ENCODE measurements at regions not wholly inside any gene's neighbourhood (a gene's known extent, or its start where the extent isn't known, plus 50 kb on each side); places are given as distances from the start of the nearest gene placed in this dataset.

DNA sequence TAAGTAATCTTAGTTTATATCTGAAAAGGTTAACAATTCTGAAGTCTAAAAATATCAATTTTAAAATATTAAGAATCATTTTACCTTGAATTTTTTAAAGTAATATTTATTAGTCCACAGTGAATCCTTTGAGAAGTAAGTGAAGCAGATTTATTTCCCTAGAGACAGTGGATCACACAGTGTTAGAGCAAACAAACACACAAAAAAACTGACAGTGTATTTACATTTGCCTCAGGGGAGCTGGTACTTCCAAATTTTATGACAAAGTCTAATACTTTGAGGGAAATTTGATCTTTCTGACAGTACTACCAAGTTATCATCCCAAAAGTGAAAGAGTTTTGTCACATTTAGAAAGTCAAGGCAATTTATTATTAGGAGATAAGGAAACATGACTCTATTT lies 1750.6 kb upstream of the CDH9 start:
- DNase-seq (ENCODE audit: low read depth), result no peak

GRCh38 chr5:28780083-28780692 lies 1741.8 kb upstream of the CDH9 start:
- DNase-seq (ENCODE audit: low read depth), result no peak

- no peak for DNase-seq (ENCODE audit: low read depth)
Measured at GRCh38 chr5:28779161-28779754, 1740.9 kb upstream of the CDH9 start.

GRCh38 chr5:28770307-28770706 lies 1731.9 kb upstream of the CDH9 start:
- DNase-seq (ENCODE audit: low read depth), result no peak

- peak; percentile 18 for DNase-seq (ENCODE audit: low read depth)
Measured at GRCh38 chr5:28766565-28767158, 1728.3 kb upstream of the CDH9 start.

- no peak for DNase-seq (ENCODE audit: low read depth)
Measured at GRCh38 chr5:28751396-28751795, 1713.0 kb upstream of the CDH9 start.

GRCh38 chr5:28750251-28750650 lies 1711.9 kb upstream of the CDH9 start:
- DNase-seq (ENCODE audit: low read depth), result peak; percentile 3

- DNase-seq (ENCODE audit: low read depth), result no peak
Measured at GRCh38 chr5:28748446-28748845, 1710.1 kb upstream of the CDH9 start.

GRCh38 chr5:28743716-28744110 lies 1705.3 kb upstream of the CDH9 start:
- no peak for DNase-seq (ENCODE audit: low read depth)

- peak; percentile 14 for DNase-seq (ENCODE audit: low read depth)
Measured at GRCh38 chr5:28743025-28743715, 1704.8 kb upstream of the CDH9 start.

DNA sequence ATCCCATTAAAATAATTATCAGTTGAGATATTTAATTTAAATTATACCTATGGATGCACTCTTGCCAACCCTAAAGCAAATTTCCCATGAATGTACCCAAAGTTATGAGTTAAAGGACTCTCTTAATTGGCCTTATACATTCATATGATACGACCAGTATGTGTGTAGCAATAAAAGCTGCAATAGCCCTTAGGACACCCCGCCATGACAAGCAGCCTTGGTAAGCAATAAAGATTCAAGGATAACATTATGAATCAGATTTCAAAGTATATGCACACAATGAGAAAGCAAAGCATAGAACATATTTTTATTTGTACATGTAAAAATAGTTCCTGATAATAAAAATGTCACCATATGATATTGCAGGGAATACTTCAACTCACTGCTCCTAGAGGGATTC lies 1699.3 kb upstream of the CDH9 start:
- no peak for DNase-seq (ENCODE audit: low read depth)

GRCh38 chr5:28737222-28737621 lies 1698.8 kb upstream of the CDH9 start:
- no peak for DNase-seq (ENCODE audit: low read depth)

- no peak for DNase-seq (ENCODE audit: low read depth)
Measured at GRCh38 chr5:28734396-28734795, 1696.0 kb upstream of the CDH9 start.

DNA sequence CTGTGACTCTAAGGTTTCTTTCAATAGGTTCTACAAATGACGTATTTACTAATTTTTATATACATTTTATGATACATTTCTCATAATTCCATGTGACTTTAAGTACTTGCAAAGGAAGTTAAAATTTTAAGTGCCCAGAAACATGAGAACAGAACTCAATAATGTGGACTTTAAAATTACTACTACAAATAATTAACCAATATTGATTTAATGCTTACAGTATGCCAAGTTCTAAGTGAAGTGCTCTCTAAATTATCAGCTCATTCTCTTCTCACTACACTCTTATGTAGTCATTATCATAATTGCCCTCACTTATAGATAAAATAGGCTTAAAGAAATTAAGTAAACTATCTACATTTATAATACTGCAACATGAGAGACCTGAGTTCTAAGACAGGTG lies 1690.7 kb upstream of the CDH9 start:
- DNase-seq (ENCODE audit: low read depth), result no peak

DNA sequence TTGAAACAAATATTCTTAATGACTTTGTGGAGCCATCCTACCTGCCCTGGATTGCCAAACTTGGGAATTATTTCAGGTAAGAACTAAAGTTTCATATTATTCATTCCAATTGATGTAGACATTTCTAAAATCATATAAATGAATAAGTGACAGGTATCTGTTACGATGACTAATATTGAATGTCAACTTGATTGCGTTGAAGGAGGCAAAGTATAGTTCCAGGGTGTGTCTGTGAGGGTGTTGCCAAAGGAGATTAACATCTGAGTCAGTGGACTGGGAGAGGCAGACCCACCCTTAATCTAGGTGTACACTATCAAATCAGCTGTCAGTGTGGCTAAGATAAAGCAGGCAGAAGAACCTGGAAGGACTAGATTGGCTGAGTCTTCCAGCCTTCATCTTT lies 1688.4 kb upstream of the CDH9 start:
- DNase-seq (ENCODE audit: low read depth), result no peak

GRCh38 chr5:28725001-28725400 lies 1686.6 kb upstream of the CDH9 start:
- DNase-seq (ENCODE audit: low read depth), result no peak

DNA sequence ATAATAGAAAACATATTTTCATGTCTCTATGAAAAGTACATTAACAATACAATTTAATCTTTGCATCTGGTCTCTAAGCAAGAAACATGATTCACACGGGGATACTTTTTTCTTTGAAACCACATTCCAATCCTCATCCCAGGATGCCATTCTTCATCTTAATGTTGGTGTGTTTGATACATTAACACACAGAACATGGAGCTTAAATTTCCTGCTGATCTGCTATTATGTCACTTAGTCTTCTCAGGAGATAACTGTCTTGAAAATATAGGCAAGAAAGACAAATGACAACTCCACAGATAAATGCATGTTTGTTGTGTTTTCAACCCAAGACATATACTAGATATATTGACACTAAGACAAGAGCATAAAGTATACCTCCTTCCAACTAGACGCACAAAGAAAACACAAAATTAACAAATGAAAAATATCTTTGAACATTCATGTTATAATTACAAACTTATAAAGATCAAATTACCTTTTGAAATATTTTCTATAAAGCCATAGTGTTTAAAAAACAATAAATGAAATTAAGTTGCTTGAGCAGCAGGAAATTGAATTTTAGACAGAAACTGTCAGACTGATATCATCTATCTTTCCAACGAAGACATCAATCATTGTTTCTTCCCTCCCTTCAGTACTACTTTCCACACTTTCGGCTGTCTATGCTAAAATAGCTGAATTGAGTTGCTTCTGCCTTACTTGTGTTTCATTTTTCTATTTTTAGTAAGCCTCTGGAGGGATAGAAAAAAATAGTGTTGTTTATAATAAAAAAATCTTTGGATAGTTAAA lies 1676.7 kb upstream of the CDH9 start:
- DNase-seq (ENCODE audit: low read depth), result no peak

GRCh38 chr5:28710360-28710759 lies 1672.0 kb upstream of the CDH9 start:
- DNase-seq (ENCODE audit: low read depth), result no peak

GRCh38 chr5:28708472-28708871 lies 1670.1 kb upstream of the CDH9 start:
- no peak for DNase-seq (ENCODE audit: low read depth)

DNA sequence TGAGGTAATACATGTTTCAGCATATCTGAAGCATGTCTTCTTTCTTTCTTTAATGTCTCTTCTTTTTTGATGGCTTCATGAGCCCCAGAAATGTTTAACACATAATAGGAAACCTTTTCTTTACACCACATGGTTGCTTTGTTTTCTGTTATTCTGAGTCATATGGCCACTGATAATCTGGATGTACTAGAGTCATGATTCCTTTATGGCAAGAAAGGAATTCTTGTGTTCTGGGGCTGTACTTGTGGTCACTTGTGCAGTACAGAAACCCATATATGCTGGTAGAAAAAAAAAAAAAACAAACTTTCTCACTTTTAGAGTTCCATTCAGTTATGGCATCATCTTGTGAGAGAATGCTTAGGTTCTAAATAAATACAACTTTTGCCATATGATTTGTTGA lies 1669.3 kb upstream of the CDH9 start:
- no peak for DNase-seq (ENCODE audit: low read depth)

DNA sequence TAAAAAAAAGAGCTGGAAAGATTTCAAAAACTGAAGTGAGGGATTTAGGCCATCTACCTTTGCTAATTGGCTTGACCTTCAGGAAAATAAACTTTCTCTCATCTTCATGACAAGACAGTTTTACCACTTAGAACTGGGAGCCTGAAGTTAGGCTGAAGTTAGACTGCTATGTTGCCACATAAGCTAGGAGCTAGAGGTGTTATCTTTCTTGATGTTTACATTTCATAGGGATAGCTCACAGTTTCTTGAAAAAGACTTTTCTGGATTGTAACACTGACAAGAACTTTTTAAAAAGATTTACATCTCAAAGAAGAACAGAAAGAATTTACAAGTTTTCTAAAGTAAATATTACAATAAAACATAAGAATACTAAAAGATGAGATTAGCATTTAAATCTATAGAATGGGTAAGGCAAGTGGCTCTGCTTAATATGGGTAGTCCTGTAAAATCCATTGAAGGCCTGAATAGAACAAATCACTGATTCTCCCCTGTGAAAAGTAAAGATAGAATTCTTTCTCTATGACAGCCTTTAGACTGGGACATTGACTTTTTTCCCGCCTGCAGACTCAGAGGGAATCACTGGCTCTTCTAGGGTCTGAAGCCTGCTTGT lies 1665.4 kb upstream of the CDH9 start:
- no peak for DNase-seq (ENCODE audit: low read depth)

- peak; percentile 1 for DNase-seq (ENCODE audit: low read depth)
Measured at GRCh38 chr5:28691526-28691925, 1653.1 kb upstream of the CDH9 start.

All from stromal cell of bone marrow (primary cell).